NB4 (cell line): ENCODE measurements at regions not wholly inside any gene's neighbourhood (a gene's known extent, or its start where the extent isn't known, plus 50 kb on each side); places are given as distances from the start of the nearest gene placed in this dataset.

Experiments used
- POLR2A ChIP-seq: IDR thresholded peaks from 2 replicates; pipeline ENCODE4 v1.6.1; 2011; ENCODE audit warnings: mild to moderate bottlenecking; ENCODE audit not compliant: insufficient read length; ENCODE audit errors: extremely low read depth
- TF ChIP-seq, protein P1 (sequence below): IDR thresholded peaks from one replicate; pipeline ENCODE4 v1.5.1; 2012; ENCODE audit warnings: low read depth, low read length
- TF ChIP-seq, protein P2 (sequence below): IDR thresholded peaks from 2 replicates; pipeline ENCODE4 v1.6.1; 2011; ENCODE audit warnings: low read depth, low read length

DNA sequence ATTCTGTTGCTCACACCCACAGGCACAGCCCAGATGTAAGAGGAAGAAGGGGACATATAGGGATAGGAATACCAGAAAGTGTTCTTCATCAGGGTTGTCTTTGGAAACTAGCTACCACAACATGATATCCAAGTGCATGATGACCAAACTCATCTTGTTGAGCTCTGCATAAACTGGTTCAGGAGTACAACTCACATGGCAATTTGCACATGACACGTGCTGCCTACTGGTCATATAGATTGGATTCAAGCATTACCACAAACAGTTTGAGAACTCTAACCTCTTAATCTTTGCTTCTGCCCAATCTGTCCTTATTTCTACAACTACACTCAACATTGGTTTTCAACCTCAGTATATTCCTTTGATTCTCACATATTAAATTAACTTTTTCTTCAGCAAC, 184.7 kb upstream of the PCSK2 start:
- TF ChIP-seq, protein P1, sequence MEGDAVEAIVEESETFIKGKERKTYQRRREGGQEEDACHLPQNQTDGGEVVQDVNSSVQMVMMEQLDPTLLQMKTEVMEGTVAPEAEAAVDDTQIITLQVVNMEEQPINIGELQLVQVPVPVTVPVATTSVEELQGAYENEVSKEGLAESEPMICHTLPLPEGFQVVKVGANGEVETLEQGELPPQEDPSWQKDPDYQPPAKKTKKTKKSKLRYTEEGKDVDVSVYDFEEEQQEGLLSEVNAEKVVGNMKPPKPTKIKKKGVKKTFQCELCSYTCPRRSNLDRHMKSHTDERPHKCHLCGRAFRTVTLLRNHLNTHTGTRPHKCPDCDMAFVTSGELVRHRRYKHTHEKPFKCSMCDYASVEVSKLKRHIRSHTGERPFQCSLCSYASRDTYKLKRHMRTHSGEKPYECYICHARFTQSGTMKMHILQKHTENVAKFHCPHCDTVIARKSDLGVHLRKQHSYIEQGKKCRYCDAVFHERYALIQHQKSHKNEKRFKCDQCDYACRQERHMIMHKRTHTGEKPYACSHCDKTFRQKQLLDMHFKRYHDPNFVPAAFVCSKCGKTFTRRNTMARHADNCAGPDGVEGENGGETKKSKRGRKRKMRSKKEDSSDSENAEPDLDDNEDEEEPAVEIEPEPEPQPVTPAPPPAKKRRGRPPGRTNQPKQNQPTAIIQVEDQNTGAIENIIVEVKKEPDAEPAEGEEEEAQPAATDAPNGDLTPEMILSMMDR, result no peak
- no peak for TF ChIP-seq POLR2A
- TF ChIP-seq, protein P2, sequence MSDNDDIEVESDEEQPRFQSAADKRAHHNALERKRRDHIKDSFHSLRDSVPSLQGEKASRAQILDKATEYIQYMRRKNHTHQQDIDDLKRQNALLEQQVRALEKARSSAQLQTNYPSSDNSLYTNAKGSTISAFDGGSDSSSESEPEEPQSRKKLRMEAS, result no peak
